DND-41 (cell line): ENCODE measurements at regions not wholly inside any gene's neighbourhood (a gene's known extent, or its start where the extent isn't known, plus 50 kb on each side); places are given as distances from the start of the nearest gene placed in this dataset.

Experiments used
- EZH2 ChIP-seq: IDR thresholded peaks from 3 replicates; pipeline ENCODE4 v1.6.1; 2012; ENCODE audit warnings: borderline replicate concordance, low read depth, mild to moderate bottlenecking, moderate library complexity, low read length, inconsistent platforms; ENCODE audit not compliant: severe bottlenecking
- TF ChIP-seq, protein P1 (sequence below): IDR thresholded peaks from 2 replicates; pipeline ENCODE4 v1.5.1; 2012; ENCODE audit warnings: borderline replicate concordance, low read length, moderate library complexity, mild to moderate bottlenecking; ENCODE audit not compliant: poor library complexity, severe bottlenecking; ENCODE audit errors: extremely low read depth

DNA sequence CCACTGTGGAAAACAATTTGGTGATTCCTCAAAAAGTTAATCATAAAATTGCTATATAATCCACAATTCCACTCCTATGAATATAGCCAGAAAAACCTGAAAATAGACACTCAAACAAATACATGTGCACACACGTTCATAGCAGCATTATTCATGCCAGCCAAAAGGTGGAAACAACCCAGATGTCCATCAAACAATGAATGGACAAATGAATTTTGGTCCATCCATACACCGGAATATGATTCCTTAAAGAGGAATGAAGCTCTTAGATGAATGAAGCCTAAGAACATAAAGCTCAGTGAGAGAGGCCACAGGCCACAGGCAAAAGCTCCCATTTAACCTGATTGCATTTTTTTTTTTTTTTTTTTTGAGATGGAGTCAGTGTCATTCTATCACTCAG, 114.6 kb upstream of the TNRC6C start:
- TF ChIP-seq, protein P1, sequence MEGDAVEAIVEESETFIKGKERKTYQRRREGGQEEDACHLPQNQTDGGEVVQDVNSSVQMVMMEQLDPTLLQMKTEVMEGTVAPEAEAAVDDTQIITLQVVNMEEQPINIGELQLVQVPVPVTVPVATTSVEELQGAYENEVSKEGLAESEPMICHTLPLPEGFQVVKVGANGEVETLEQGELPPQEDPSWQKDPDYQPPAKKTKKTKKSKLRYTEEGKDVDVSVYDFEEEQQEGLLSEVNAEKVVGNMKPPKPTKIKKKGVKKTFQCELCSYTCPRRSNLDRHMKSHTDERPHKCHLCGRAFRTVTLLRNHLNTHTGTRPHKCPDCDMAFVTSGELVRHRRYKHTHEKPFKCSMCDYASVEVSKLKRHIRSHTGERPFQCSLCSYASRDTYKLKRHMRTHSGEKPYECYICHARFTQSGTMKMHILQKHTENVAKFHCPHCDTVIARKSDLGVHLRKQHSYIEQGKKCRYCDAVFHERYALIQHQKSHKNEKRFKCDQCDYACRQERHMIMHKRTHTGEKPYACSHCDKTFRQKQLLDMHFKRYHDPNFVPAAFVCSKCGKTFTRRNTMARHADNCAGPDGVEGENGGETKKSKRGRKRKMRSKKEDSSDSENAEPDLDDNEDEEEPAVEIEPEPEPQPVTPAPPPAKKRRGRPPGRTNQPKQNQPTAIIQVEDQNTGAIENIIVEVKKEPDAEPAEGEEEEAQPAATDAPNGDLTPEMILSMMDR = no peak
- TF ChIP-seq EZH2 = no peak
